Ascending aorta (tissue), 2 donors: ENCODE measurements at regions not wholly inside any gene's neighbourhood (a gene's known extent, or its start where the extent isn't known, plus 50 kb on each side); places are given as distances from the start of the nearest gene placed in this dataset.

ENCODE experiments used
- DNase-seq, 2 donors: peaks; one replicate each; pipeline ENCODE4 v3.0.0-alpha.2; 2019; ENCODE audit warnings: low spot score in 2 of 2
- H3K27ac ChIP-seq, 2 donors: fragments of 200-600 bp; sonication (generic); one replicate each; pipeline ENCODE4 v1.5.1; 2016 to 2017; ENCODE audit warnings: mild to moderate bottlenecking in 1 of 2
- H3K27me3 ChIP-seq: fragments of 200-600 bp; sonication (generic); one replicate; pipeline ENCODE4 v1.5.1; 2017
- H3K36me3 ChIP-seq, 2 donors: fragments of 200-600 bp; sonication (generic); one replicate each; pipeline ENCODE4 v1.5.1; 2016
- H3K4me1 ChIP-seq, 2 donors: fragments of 200-600 bp; sonication (generic); one replicate each; pipeline ENCODE4 v1.5.1; 2016 to 2017; ENCODE audit warnings: mild to moderate bottlenecking in 1 of 2
- H3K4me3 ChIP-seq, 2 donors: fragments of 200-600 bp; sonication (generic); one replicate each; pipeline ENCODE4 v1.5.1; 2016 to 2017; ENCODE audit warnings: mild to moderate bottlenecking in 1 of 2
- H3K9me3 ChIP-seq, 2 donors: fragments of 200-600 bp; sonication (generic); one replicate each; pipeline ENCODE4 v1.5.1; 2016
- CTCF ChIP-seq, 3 experiments: fragments of 200-600 bp in 2 of 3; fragments of 450-650 bp in 1 of 3; sonication (generic) in 2 of 3; IDR thresholded peaks; one replicate each; pipeline ENCODE4 v1.5.1; 2016 to 2019; ENCODE audit warnings: antibody characterized with exemption in 3 of 3, mild to moderate bottlenecking in 1 of 3, moderate library complexity in 1 of 3
- intact Hi-C: fragments of 100-400 bp; cut with DNase I; formaldehyde crosslinking; loops from one replicate; pipeline ENCODE4 v1.15.1; 2023

- Histone ChIP-seq H3K4me1 (no peaks in the 10 kb centered on the region), H3K9me3 (no peaks in the 10 kb centered on the region), H3K4me3 (no peak overlapping the region), H3K36me3 (no peaks in the 10 kb centered on the region), H3K27ac (no peak overlapping the region), H3K27me3 (no peaks in the 10 kb centered on the region)
- DNase-seq: no peak
- intact Hi-C loops: no loop called here
- TF ChIP-seq CTCF (IDR thresholded peaks at IDR 0.05): no peak
Measured at GRCh38 chr3:117874028-117874690, 1160.5 kb downstream of the IGSF11 start.

- Histone ChIP-seq H3K4me1 (no peaks in the 10 kb centered on the region), H3K9me3 (no peaks in the 10 kb centered on the region), H3K27ac (no peak overlapping the region), H3K36me3 (no peaks in the 10 kb centered on the region), H3K4me3 (no peak overlapping the region), H3K27me3 (no peaks in the 10 kb centered on the region)
- no peak for DNase-seq
- intact Hi-C loops: no loop called here
- TF ChIP-seq CTCF (IDR thresholded peaks at IDR 0.05): no peak
Measured at GRCh38 chr3:117874904-117875874, 1159.5 kb downstream of the IGSF11 start.

DNA sequence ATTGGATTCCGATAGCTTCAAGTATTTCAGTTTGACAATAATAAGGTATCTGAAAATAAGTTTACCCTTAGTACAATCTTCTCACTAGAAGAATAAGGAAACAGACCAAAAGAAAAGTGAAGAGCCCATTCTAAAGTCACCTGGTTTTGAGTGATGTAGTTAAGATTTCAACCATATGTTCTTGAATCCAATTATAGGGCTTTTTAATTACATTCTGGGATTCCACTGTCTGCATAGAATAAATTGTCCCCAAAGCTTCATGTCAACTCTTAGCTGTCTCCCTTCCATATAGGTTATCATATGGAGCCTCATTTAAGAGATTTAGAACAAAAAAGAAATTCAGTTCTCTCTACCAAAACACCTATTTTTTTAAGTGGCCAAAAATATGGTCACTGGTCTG lies 1158.8 kb downstream of the IGSF11 start:
- intact Hi-C loops: no loop called here
- no peak for TF ChIP-seq CTCF (IDR thresholded peaks at IDR 0.05)

DNA sequence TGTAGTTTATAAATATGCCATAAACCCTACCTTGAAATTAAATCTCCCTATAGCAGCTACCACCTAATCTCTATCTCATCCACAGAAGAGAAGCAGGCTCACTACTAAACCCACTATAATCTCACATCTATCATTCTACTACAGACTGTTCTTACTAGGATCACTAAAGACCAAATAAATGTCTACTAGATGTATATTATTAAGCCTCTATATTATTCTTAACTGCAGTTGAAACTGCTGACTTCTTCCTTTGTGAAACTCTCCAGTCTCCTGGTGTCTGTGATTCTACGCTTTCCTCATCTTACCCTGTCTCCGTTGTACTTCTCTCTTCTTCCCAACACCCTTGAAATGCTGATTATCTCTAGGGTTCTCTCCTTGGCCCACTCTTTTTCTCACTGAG lies 1154.0 kb downstream of the IGSF11 start:
- no peaks in the 10 kb centered on the region for H3K36me3 ChIP-seq
- no peaks in the 10 kb centered on the region for H3K27me3 ChIP-seq
- H3K4me1 ChIP-seq: no peaks in the 10 kb centered on the region
- no peak overlapping the region for H3K27ac ChIP-seq
- intact Hi-C loops: no loop called here
- no peak for TF ChIP-seq CTCF (IDR thresholded peaks at IDR 0.05)
- no peaks in the 10 kb centered on the region for H3K9me3 ChIP-seq
- no peak overlapping the region for H3K4me3 ChIP-seq
- DNase-seq: no peak

More for the DNA sequence above, 1158.8 kb downstream of the IGSF11 start:
- no peaks in the 10 kb centered on the region for H3K36me3 ChIP-seq
- no peak overlapping the region for H3K4me3 ChIP-seq
- no peaks in the 10 kb centered on the region for H3K4me1 ChIP-seq
- H3K27me3 ChIP-seq: no peaks in the 10 kb centered on the region
- H3K27ac ChIP-seq: no peak overlapping the region
- DNase-seq: no peak
- H3K9me3 ChIP-seq: no peaks in the 10 kb centered on the region

GRCh38 chr3:117881210-117881609 lies 1153.4 kb downstream of the IGSF11 start:
- H3K4me3 ChIP-seq: no peak overlapping the region
- no peak for DNase-seq
- H3K27me3 ChIP-seq: no peaks in the 10 kb centered on the region
- no peaks in the 10 kb centered on the region for H3K9me3 ChIP-seq
- no peak overlapping the region for H3K27ac ChIP-seq
- intact Hi-C loops: no loop called here
- H3K36me3 ChIP-seq: no peaks in the 10 kb centered on the region
- no peak for TF ChIP-seq CTCF (IDR thresholded peaks at IDR 0.05)
- no peaks in the 10 kb centered on the region for H3K4me1 ChIP-seq
